GM23338 (cell line): ENCODE measurements at regions not wholly inside any gene's neighbourhood (a gene's known extent, or its start where the extent isn't known, plus 50 kb on each side); places are given as distances from the start of the nearest gene placed in this dataset.

Experiments used
- ATAC-seq: fragments of 200-7000 bp; cut with Tn5 transposase; 3 replicates; pipeline ENCODE4 v1.9.1; 2020
- DNase-seq: peaks from one replicate; pipeline ENCODE4 v3.0.0-alpha.2; 2015; ENCODE audit warnings: low spot score
- H2AFZ ChIP-seq: fragments of 200-600 bp; sonication (generic); 2 replicates; pipeline ENCODE4 v1.8.0; 2016; ENCODE audit warnings: antibody characterized with exemption, mild to moderate bottlenecking, moderate library complexity
- H3F3A ChIP-seq: fragments of 200-600 bp; sonication (generic); replicated peaks from 2 replicates; pipeline ENCODE4 v1.8.0; 2017; ENCODE audit warnings: antibody characterized with exemption, mixed run types, low read depth
- H3K27ac ChIP-seq: fragments of 200-600 bp; sonication (generic); 2 replicates; pipeline ENCODE4 v1.6.1; 2016; ENCODE audit warnings: low read depth
- H3K27me3 ChIP-seq: fragments of 200-600 bp; sonication (generic); 2 replicates; pipeline ENCODE4 v1.8.0; 2016; ENCODE audit warnings: mild to moderate bottlenecking, mixed run types, moderate library complexity; ENCODE audit not compliant: insufficient read depth
- H3K36me3 ChIP-seq: fragments of 200-600 bp; sonication (generic); 2 replicates; pipeline ENCODE4 v1.8.0; 2016; ENCODE audit warnings: mild to moderate bottlenecking; ENCODE audit not compliant: insufficient read depth
- H3K4me1 ChIP-seq: fragments of 200-600 bp; sonication (generic); 2 replicates; pipeline ENCODE4 v1.8.0; 2016; ENCODE audit warnings: mild to moderate bottlenecking, moderate library complexity; ENCODE audit not compliant: insufficient read depth
- H3K4me2 ChIP-seq: fragments of 200-600 bp; sonication (generic); 2 replicates; pipeline ENCODE4 v1.7.1; 2017; ENCODE audit warnings: mixed run types
- H3K4me3 ChIP-seq: fragments of 200-600 bp; sonication (generic); 2 replicates; pipeline ENCODE4 v1.6.1; 2016; ENCODE audit warnings: mixed run types
- H3K79me2 ChIP-seq: fragments of 200-600 bp; sonication (generic); replicated peaks from 2 replicates; pipeline ENCODE4 v1.8.0; 2017; ENCODE audit warnings: mild to moderate bottlenecking; ENCODE audit not compliant: insufficient read depth
- H3K9me2 ChIP-seq: fragments of 200-600 bp; sonication (generic); 2 replicates; pipeline ENCODE4 v1.8.0; 2017; ENCODE audit not compliant: insufficient read depth
- H4K20me1 ChIP-seq: fragments of 200-600 bp; sonication (generic); replicated peaks from 2 replicates; pipeline ENCODE4 v1.8.0; 2017; ENCODE audit warnings: mild to moderate bottlenecking; ENCODE audit not compliant: insufficient read depth
- H3K27ac Mint-ChIP-seq: 2 replicates; pipeline ENCODE4 v1.8.0; 2020; ENCODE audit warnings: inconsistent platforms, mild to moderate bottlenecking, moderate library complexity, mixed read lengths
- H3K27me3 Mint-ChIP-seq: 3 replicates; pipeline ENCODE4 v1.8.0; 2022; ENCODE audit warnings: low read depth, mild to moderate bottlenecking, moderate library complexity, mixed read lengths, inconsistent platforms; ENCODE audit not compliant: insufficient read depth, poor library complexity
- H3K36me3 Mint-ChIP-seq: 3 replicates; pipeline ENCODE4 v1.8.0; 2021; ENCODE audit warnings: low read depth, mild to moderate bottlenecking, inconsistent platforms, moderate library complexity, mixed read lengths
- H3K4me1 Mint-ChIP-seq: 3 replicates; pipeline ENCODE4 v1.8.0; 2020; ENCODE audit warnings: mild to moderate bottlenecking, inconsistent platforms, mixed read lengths
- H3K4me3 Mint-ChIP-seq: 3 replicates; pipeline ENCODE4 v1.8.0; 2021; ENCODE audit warnings: moderate library complexity, mild to moderate bottlenecking, inconsistent platforms, mixed read lengths
- H3K9me3 Mint-ChIP-seq: 3 replicates; pipeline ENCODE4 v1.8.0; 2020; ENCODE audit warnings: moderate library complexity, mild to moderate bottlenecking, inconsistent platforms, mixed read lengths
- JUNB ChIP-seq: IDR thresholded peaks from one replicate; pipeline ENCODE4 v1.6.1; 2016; ENCODE audit warnings: antibody characterized with exemption; ENCODE audit not compliant: unreplicated experiment
- NANOG ChIP-seq: IDR thresholded peaks from 2 replicates; pipeline ENCODE4 v1.6.1; 2016; ENCODE audit warnings: antibody characterized with exemption, borderline replicate concordance
- POLR2AphosphoS5 ChIP-seq: IDR thresholded peaks from 2 replicates; pipeline ENCODE4 v1.6.1; 2016; ENCODE audit warnings: antibody characterized with exemption, low read depth
- STAT1 ChIP-seq: IDR thresholded peaks from one replicate; pipeline ENCODE4 v1.6.1; 2016; ENCODE audit warnings: antibody characterized with exemption; ENCODE audit not compliant: unreplicated experiment
- TF ChIP-seq, protein P1 (sequence below): IDR thresholded peaks from 2 replicates; pipeline ENCODE4 v1.6.1; 2016; ENCODE audit warnings: antibody characterized with exemption
- TF ChIP-seq, protein P2 (sequence below): fragments of 250-450 bp; sonication (Bioruptor Pico); IDR thresholded peaks from 2 replicates; pipeline ENCODE4 v1.5.0; 2020; ENCODE audit warnings: mild to moderate bottlenecking, moderate library complexity
- TF ChIP-seq, protein P3 (sequence below): IDR thresholded peaks from one replicate; pipeline ENCODE4 v1.6.1; 2018; ENCODE audit warnings: antibody characterized with exemption; ENCODE audit not compliant: unreplicated experiment

GRCh38 chr3:66796343-66796742, 201.8 kb upstream of the KBTBD8 start:
- peaks cover 21% of the 10 kb centered on the region for H3K9me3 Mint-ChIP-seq
- Histone ChIP-seq H3K4me2 (no peak overlapping the region), H3K27ac (no peak overlapping the region), H3K27me3 (no peaks in the 10 kb centered on the region), H3K9me2 (peaks cover 7% of the 10 kb centered on the region; the same call in 1 of the 2 replicates), H2AFZ (no peak overlapping the region), H3K36me3 (no peaks in the 10 kb centered on the region), H3K4me1 (peaks cover 17% of the 10 kb centered on the region), H3K79me2 (no peaks in the 10 kb centered on the region), H3F3A (no peaks in the 10 kb centered on the region), H4K20me1 (no peaks in the 10 kb centered on the region), H3K4me3 (no peak overlapping the region)
- H3K4me1 Mint-ChIP-seq: peaks cover 22% of the 10 kb centered on the region
- ATAC-seq: no peak
- peaks cover 20% of the 10 kb centered on the region for H3K36me3 Mint-ChIP-seq
- H3K4me3 Mint-ChIP-seq: no peak overlapping the region
- H3K27ac Mint-ChIP-seq: no peak overlapping the region
- peaks cover 11% of the 10 kb centered on the region for H3K27me3 Mint-ChIP-seq
- no peak for DNase-seq
- TF ChIP-seq STAT1 (no peak), POLR2AphosphoS5 (no peak), JUNB (no peak), NANOG (no peak)
- TF ChIP-seq, protein P1, sequence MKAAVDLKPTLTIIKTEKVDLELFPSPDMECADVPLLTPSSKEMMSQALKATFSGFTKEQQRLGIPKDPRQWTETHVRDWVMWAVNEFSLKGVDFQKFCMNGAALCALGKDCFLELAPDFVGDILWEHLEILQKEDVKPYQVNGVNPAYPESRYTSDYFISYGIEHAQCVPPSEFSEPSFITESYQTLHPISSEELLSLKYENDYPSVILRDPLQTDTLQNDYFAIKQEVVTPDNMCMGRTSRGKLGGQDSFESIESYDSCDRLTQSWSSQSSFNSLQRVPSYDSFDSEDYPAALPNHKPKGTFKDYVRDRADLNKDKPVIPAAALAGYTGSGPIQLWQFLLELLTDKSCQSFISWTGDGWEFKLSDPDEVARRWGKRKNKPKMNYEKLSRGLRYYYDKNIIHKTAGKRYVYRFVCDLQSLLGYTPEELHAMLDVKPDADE: no peak
- TF ChIP-seq, protein P2, sequence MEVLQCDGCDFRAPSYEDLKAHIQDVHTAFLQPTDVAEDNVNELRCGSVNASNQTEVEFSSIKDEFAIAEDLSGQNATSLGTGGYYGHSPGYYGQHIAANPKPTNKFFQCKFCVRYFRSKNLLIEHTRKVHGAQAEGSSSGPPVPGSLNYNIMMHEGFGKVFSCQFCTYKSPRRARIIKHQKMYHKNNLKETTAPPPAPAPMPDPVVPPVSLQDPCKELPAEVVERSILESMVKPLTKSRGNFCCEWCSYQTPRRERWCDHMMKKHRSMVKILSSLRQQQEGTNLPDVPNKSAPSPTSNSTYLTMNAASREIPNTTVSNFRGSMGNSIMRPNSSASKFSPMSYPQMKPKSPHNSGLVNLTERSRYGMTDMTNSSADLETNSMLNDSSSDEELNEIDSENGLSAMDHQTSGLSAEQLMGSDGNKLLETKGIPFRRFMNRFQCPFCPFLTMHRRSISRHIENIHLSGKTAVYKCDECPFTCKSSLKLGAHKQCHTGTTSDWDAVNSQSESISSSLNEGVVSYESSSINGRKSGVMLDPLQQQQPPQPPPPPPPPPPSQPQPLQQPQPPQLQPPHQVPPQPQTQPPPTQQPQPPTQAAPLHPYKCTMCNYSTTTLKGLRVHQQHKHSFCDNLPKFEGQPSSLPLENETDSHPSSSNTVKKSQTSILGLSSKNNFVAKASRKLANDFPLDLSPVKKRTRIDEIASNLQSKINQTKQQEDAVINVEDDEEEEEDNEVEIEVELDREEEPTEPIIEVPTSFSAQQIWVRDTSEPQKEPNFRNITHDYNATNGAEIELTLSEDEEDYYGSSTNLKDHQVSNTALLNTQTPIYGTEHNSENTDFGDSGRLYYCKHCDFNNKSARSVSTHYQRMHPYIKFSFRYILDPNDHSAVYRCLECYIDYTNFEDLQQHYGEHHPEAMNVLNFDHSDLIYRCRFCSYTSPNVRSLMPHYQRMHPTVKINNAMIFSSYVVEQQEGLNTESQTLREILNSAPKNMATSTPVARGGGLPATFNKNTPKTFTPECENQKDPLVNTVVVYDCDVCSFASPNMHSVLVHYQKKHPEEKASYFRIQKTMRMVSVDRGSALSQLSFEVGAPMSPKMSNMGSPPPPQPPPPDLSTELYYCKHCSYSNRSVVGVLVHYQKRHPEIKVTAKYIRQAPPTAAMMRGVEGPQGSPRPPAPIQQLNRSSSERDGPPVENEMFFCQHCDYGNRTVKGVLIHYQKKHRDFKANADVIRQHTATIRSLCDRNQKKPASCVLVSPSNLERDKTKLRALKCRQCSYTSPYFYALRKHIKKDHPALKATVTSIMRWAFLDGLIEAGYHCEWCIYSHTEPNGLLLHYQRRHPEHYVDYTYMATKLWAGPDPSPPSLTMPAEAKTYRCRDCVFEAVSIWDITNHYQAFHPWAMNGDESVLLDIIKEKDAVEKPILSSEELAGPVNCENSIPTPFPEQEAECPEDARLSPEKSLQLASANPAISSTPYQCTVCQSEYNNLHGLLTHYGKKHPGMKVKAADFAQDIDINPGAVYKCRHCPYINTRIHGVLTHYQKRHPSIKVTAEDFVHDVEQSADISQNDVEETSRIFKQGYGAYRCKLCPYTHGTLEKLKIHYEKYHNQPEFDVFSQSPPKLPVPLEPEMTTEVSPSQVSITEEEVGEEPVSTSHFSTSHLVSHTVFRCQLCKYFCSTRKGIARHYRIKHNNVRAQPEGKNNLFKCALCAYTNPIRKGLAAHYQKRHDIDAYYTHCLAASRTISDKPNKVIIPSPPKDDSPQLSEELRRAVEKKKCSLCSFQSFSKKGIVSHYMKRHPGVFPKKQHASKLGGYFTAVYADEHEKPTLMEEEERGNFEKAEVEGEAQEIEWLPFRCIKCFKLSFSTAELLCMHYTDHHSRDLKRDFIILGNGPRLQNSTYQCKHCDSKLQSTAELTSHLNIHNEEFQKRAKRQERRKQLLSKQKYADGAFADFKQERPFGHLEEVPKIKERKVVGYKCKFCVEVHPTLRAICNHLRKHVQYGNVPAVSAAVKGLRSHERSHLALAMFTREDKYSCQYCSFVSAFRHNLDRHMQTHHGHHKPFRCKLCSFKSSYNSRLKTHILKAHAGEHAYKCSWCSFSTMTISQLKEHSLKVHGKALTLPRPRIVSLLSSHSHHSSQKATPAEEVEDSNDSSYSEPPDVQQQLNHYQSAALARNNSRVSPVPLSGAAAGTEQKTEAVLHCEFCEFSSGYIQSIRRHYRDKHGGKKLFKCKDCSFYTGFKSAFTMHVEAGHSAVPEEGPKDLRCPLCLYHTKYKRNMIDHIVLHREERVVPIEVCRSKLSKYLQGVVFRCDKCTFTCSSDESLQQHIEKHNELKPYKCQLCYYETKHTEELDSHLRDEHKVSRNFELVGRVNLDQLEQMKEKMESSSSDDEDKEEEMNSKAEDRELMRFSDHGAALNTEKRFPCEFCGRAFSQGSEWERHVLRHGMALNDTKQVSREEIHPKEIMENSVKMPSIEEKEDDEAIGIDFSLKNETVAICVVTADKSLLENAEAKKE: no peak
- TF ChIP-seq, protein P3, sequence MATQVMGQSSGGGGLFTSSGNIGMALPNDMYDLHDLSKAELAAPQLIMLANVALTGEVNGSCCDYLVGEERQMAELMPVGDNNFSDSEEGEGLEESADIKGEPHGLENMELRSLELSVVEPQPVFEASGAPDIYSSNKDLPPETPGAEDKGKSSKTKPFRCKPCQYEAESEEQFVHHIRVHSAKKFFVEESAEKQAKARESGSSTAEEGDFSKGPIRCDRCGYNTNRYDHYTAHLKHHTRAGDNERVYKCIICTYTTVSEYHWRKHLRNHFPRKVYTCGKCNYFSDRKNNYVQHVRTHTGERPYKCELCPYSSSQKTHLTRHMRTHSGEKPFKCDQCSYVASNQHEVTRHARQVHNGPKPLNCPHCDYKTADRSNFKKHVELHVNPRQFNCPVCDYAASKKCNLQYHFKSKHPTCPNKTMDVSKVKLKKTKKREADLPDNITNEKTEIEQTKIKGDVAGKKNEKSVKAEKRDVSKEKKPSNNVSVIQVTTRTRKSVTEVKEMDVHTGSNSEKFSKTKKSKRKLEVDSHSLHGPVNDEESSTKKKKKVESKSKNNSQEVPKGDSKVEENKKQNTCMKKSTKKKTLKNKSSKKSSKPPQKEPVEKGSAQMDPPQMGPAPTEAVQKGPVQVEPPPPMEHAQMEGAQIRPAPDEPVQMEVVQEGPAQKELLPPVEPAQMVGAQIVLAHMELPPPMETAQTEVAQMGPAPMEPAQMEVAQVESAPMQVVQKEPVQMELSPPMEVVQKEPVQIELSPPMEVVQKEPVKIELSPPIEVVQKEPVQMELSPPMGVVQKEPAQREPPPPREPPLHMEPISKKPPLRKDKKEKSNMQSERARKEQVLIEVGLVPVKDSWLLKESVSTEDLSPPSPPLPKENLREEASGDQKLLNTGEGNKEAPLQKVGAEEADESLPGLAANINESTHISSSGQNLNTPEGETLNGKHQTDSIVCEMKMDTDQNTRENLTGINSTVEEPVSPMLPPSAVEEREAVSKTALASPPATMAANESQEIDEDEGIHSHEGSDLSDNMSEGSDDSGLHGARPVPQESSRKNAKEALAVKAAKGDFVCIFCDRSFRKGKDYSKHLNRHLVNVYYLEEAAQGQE: no peak
